ENCODE measurements at regions not wholly inside any gene's neighbourhood (a gene's known extent, or its start where the extent isn't known, plus 50 kb on each side); places are given as distances from the start of the nearest gene placed in this dataset.

DNA sequence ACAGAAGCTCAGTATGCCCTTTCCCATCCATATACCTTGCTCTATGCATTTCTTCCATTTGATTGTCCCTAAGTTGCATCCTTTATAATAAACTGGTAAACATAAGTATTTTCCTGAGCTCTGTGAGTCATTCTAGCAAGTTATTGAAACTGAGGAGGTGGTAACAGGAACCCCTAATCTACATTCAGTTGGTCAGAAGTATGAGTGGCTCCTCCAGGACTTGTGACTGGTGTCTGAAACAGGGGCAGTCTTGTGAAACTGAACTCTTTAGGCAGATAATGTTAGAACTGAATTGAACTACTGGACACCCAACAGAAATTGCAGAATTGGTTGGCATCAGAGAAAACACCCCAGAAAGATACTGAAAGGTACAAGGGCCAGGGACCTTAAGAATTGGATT lies 133.1 kb upstream of the POU5F2 start:
- dilution Hi-C loops (cut with MboI; ENCODE audit: extremely low pct_ligation_motif_present, low sequenced_read_pairs) (no loop called here), intact Hi-C loops (cut with micrococcal nuclease) (no loop called here)
- POLR2A ChIA-PET, result no interaction called here
- CTCF ChIA-PET, result interaction anchor here (1.3 to 1.8 kb wide), 3 partner anchors 9 to 73 kb away, joined by 7 to 13 read pairs (median 9); no protein-coding TSS in a partner anchor
- DNase-seq (ENCODE audit: low read depth, low spot score), result no peak
- no peak overlapping the region for H3K9ac ChIP-seq (replicated peaks; ENCODE audit: extremely low read depth, insufficient read depth, low read length)
- peaks cover 9% of the 10 kb centered on the region for H3K4me1 ChIP-seq (ENCODE audit: control insufficient read depth, extremely low read depth, insufficient read depth, low read length)
- H3K9me1 ChIP-seq (replicated peaks; ENCODE audit: control insufficient read depth, extremely low read depth, insufficient read depth, low read length), result no peaks in the 10 kb centered on the region
- no peaks in the 10 kb centered on the region for H3K27me3 ChIP-seq (ENCODE audit: control insufficient read depth in 2 of 2, insufficient read depth in 2 of 2, low read length in 2 of 2)
- no peak overlapping the region for H3K4me2 ChIP-seq (ENCODE audit: insufficient read depth, low read length)
- no peaks in the 10 kb centered on the region for H4K20me1 ChIP-seq (replicated peaks; ENCODE audit: control insufficient read depth, extremely low read depth, insufficient read depth, low read length)
- no peak for FAIRE-seq
- no peak overlapping the region for H3K27ac ChIP-seq (ENCODE audit: insufficient read depth, low read depth, low read length)
- TF ChIP-seq JUN (IDR thresholded peaks at IDR 0.05; ENCODE audit: borderline replicate concordance, insufficient read depth, insufficient read length, low read depth), result no peak
- no peak for TF ChIP-seq GATA2 (IDR thresholded peaks at IDR 0.05; ENCODE audit: insufficient read depth, insufficient read length, low read depth, low read length)
- no peak for TF ChIP-seq POLR2A (IDR thresholded peaks at IDR 0.05; ENCODE audit: low read depth, low read length)
- TF ChIP-seq POLR2AphosphoS5 (IDR thresholded peaks at IDR 0.05; ENCODE audit: insufficient read depth, low read depth, low read length), result no peak
- TF ChIP-seq MAX (IDR thresholded peaks at IDR 0.05; ENCODE audit: insufficient read depth, insufficient read length), result no peak
- TF ChIP-seq, protein P1, sequence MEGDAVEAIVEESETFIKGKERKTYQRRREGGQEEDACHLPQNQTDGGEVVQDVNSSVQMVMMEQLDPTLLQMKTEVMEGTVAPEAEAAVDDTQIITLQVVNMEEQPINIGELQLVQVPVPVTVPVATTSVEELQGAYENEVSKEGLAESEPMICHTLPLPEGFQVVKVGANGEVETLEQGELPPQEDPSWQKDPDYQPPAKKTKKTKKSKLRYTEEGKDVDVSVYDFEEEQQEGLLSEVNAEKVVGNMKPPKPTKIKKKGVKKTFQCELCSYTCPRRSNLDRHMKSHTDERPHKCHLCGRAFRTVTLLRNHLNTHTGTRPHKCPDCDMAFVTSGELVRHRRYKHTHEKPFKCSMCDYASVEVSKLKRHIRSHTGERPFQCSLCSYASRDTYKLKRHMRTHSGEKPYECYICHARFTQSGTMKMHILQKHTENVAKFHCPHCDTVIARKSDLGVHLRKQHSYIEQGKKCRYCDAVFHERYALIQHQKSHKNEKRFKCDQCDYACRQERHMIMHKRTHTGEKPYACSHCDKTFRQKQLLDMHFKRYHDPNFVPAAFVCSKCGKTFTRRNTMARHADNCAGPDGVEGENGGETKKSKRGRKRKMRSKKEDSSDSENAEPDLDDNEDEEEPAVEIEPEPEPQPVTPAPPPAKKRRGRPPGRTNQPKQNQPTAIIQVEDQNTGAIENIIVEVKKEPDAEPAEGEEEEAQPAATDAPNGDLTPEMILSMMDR (IDR thresholded peaks at IDR 0.05; ENCODE audit: extremely low read depth in 1 of 2, insufficient read depth in 1 of 2, low read depth in 1 of 2, low read length in 2 of 2), result no peak
- TF ChIP-seq EZH2 (IDR thresholded peaks at IDR 0.05; ENCODE audit: borderline replicate concordance, low read depth, low read length, severe bottlenecking), result no peak
- no peak for TF ChIP-seq MYC (IDR thresholded peaks at IDR 0.05; ENCODE audit: low read depth, low read length)
- no peaks in the 10 kb centered on the region for H3K9me3 ChIP-seq (replicated peaks; ENCODE audit: control insufficient read depth, insufficient read depth, low read length)
- H3K36me3 ChIP-seq (ENCODE audit: control insufficient read depth in 2 of 2, extremely low read depth in 1 of 2, insufficient read depth in 2 of 2, low read length in 2 of 2), result no peaks in the 10 kb centered on the region
- H3K4me3 ChIP-seq (replicated peaks in 1 of 3; ENCODE audit: insufficient read depth in 1 of 3, low read depth in 1 of 3, low read length in 3 of 3), result no peak overlapping the region
- BruUV-seq (replicated peaks), result no TSS peak
- H2AFZ ChIP-seq (ENCODE audit: low read depth, low read length), result no peak overlapping the region
- H3K79me2 ChIP-seq (ENCODE audit: control insufficient read depth, insufficient read depth, low read length), result no peaks in the 10 kb centered on the region

Data from endothelial cell of umbilical vein (primary cell).